ENCODE measurements at regions not wholly inside any gene's neighbourhood (a gene's known extent, or its start where the extent isn't known, plus 50 kb on each side); places are given as distances from the start of the nearest gene placed in this dataset.

DNA sequence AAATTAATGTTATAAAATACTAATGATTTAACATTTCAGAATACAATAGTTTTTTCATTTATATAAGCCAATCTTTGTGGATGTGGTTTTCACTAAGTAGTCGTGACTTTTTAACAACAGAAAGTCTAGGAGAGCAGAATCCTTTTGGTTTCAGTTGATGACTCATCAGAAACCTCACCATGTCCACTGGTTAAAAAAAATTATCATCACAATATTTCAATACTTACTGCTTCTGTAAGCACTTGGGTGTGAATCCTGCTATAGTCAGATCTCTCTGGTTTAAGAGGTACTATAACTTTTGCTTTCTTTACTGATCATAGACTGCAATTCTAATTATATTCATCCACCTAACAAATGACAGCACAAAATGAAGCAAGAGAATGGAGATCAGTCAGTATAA lies 77.2 kb downstream of the MRPS30 start:
- no peaks in the 10 kb centered on the region for H3K36me3 ChIP-seq (ENCODE audit: control insufficient read depth in 4 of 4, insufficient read depth in 4 of 4, low read length in 3 of 4)
- ChIA-PET POLR2A (no interaction called here), CTCF (no interaction called here)
- peak in 1 of 3 donors; percentile 5 for DNase-seq
- H3K4me3 ChIP-seq (ENCODE audit: control insufficient read depth in 1 of 7, extremely low read depth in 1 of 7, insufficient read depth in 4 of 7, low read depth in 2 of 7, low read length in 6 of 7): no peak overlapping the region
- H3K27ac ChIP-seq (ENCODE audit: insufficient read depth in 1 of 2, low read depth in 1 of 2, low read length in 2 of 2, poor library complexity in 1 of 2, severe bottlenecking in 2 of 2): no peak overlapping the region
- H3K4me1 ChIP-seq (ENCODE audit: control extremely low read depth in 1 of 4, control insufficient read depth in 4 of 4, insufficient read depth in 4 of 4, low read length in 3 of 4): no peaks in the 10 kb centered on the region
- H3K27me3 ChIP-seq (replicated peaks in 2 of 5; ENCODE audit: control insufficient read depth in 4 of 5, insufficient read depth in 5 of 5, low read length in 4 of 5): no peaks in the 10 kb centered on the region
- WGBS (ENCODE audit: insufficient coverage): no CpG with 5 or more reads among the region's 1 CpG
- peaks cover 0 to 2% (median 0%) of the 10 kb centered on the region in 5 experiments for H3K9me3 ChIP-seq (ENCODE audit: control extremely low read depth in 1 of 5, control insufficient read depth in 4 of 5, insufficient read depth in 2 of 5, low read depth in 1 of 5, low read length in 4 of 5)

DNA sequence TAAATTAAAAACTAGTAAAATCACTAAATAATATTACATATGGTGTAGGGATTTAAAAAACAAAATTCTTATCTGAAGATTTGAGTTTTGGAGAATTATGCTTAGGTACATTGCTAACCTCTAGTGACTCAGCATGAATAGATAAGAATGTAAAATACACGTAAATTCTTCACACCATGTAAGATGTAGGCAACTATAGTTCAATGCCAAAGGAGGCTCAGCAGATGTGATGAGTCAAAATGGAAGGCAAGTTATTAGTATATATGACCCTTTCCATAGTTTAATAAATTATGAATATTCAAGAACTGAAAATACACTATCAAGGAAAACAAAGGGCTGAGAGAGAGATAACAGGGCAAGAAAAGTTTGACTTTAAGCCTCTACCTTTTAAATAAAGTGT lies 79.0 kb downstream of the MRPS30 start:
- ChIA-PET CTCF (no interaction called here), POLR2A (no interaction called here)
- WGBS (ENCODE audit: insufficient coverage): no CpG with 5 or more reads among the region's 1 CpG

DNA sequence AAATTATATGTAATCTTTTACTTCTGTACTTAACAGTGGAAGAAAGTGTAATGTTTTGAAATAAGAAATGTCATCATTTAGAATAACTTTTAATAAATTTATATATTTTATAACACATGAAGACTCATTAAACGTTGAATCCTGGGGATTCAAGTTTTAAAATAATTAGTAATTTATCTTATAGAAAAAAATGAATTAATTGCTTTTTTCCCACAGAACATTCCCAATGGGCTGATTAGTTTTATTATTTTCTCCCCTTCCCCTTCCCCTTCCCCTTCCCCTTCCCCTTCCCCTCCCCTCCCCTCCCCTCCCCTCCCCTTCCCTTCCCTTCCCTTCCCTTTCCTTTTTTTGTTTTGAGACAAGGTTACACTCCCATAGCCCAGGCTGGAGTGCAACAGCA lies 79.7 kb downstream of the MRPS30 start:
- Histone ChIP-seq H3K36me3 (ENCODE audit: control insufficient read depth in 4 of 4, insufficient read depth in 4 of 4, low read length in 3 of 4) (no peaks in the 10 kb centered on the region), H3K4me3 (ENCODE audit: control insufficient read depth in 1 of 7, extremely low read depth in 1 of 7, insufficient read depth in 4 of 7, low read depth in 2 of 7, low read length in 6 of 7) (no peak overlapping the region), H3K9me3 (ENCODE audit: control extremely low read depth in 1 of 5, control insufficient read depth in 4 of 5, insufficient read depth in 2 of 5, low read depth in 1 of 5, low read length in 4 of 5) (peaks cover 0 to 2% (median 0%) of the 10 kb centered on the region in 5 experiments), H3K27me3 (replicated peaks in 2 of 5; ENCODE audit: control insufficient read depth in 4 of 5, insufficient read depth in 5 of 5, low read length in 4 of 5) (no peaks in the 10 kb centered on the region), H3K27ac (ENCODE audit: insufficient read depth in 1 of 2, low read depth in 1 of 2, low read length in 2 of 2, poor library complexity in 1 of 2, severe bottlenecking in 2 of 2) (no peak overlapping the region), H3K4me1 (ENCODE audit: control extremely low read depth in 1 of 4, control insufficient read depth in 4 of 4, insufficient read depth in 4 of 4, low read length in 3 of 4) (no peaks in the 10 kb centered on the region)
- ChIA-PET CTCF (no interaction called here), POLR2A (no interaction called here)
- WGBS (ENCODE audit: insufficient coverage): no CpG with 5 or more reads among the region's 1 CpG
- DNase-seq: no peak

More for the DNA sequence above, 79.0 kb downstream of the MRPS30 start:
- no peaks in the 10 kb centered on the region for H3K4me1 ChIP-seq (ENCODE audit: control extremely low read depth in 1 of 4, control insufficient read depth in 4 of 4, insufficient read depth in 4 of 4, low read length in 3 of 4)
- H3K36me3 ChIP-seq (ENCODE audit: control insufficient read depth in 4 of 4, insufficient read depth in 4 of 4, low read length in 3 of 4): no peaks in the 10 kb centered on the region
- peaks cover 0 to 2% (median 0%) of the 10 kb centered on the region in 5 experiments for H3K9me3 ChIP-seq (ENCODE audit: control extremely low read depth in 1 of 5, control insufficient read depth in 4 of 5, insufficient read depth in 2 of 5, low read depth in 1 of 5, low read length in 4 of 5)
- no peak overlapping the region for H3K27ac ChIP-seq (ENCODE audit: insufficient read depth in 1 of 2, low read depth in 1 of 2, low read length in 2 of 2, poor library complexity in 1 of 2, severe bottlenecking in 2 of 2)
- no peak for DNase-seq
- no peak overlapping the region for H3K4me3 ChIP-seq (ENCODE audit: control insufficient read depth in 1 of 7, extremely low read depth in 1 of 7, insufficient read depth in 4 of 7, low read depth in 2 of 7, low read length in 6 of 7)
- no peaks in the 10 kb centered on the region for H3K27me3 ChIP-seq (replicated peaks in 2 of 5; ENCODE audit: control insufficient read depth in 4 of 5, insufficient read depth in 5 of 5, low read length in 4 of 5)

DNA sequence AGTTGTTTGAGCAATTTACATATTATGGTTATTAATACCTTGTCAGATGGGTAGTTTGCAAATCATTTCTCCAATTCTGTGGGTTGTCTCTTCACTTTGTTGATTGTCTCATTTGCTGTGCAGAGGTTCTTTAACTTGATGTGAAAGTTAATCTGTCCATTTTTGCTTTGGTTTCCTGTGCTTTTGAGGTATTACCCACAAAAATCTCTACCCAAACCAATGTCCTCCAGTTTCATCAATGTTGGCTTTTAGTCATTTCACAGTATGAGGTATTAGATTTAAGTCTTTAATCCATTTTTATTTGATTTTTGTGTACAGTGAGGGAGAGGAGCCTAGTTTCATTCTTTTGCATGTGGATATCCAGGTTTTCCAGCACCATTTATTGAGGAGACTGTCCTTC lies 82.4 kb downstream of the MRPS30 start:
- no peak for DNase-seq
- Histone ChIP-seq H3K4me1 (ENCODE audit: control extremely low read depth in 1 of 4, control insufficient read depth in 4 of 4, insufficient read depth in 4 of 4, low read length in 3 of 4) (no peaks in the 10 kb centered on the region), H3K4me3 (ENCODE audit: control insufficient read depth in 1 of 7, extremely low read depth in 1 of 7, insufficient read depth in 4 of 7, low read depth in 2 of 7, low read length in 6 of 7) (no peak overlapping the region), H3K9me3 (ENCODE audit: control extremely low read depth in 1 of 5, control insufficient read depth in 4 of 5, insufficient read depth in 2 of 5, low read depth in 1 of 5, low read length in 4 of 5) (no peaks in the 10 kb centered on the region), H3K27me3 (replicated peaks in 2 of 5; ENCODE audit: control insufficient read depth in 4 of 5, insufficient read depth in 5 of 5, low read length in 4 of 5) (no peaks in the 10 kb centered on the region), H3K27ac (ENCODE audit: insufficient read depth in 1 of 2, low read depth in 1 of 2, low read length in 2 of 2, poor library complexity in 1 of 2, severe bottlenecking in 2 of 2) (no peak overlapping the region), H3K36me3 (ENCODE audit: control insufficient read depth in 4 of 4, insufficient read depth in 4 of 4, low read length in 3 of 4) (no peaks in the 10 kb centered on the region)
- ChIA-PET POLR2A (no interaction called here), CTCF (no interaction called here)

DNA sequence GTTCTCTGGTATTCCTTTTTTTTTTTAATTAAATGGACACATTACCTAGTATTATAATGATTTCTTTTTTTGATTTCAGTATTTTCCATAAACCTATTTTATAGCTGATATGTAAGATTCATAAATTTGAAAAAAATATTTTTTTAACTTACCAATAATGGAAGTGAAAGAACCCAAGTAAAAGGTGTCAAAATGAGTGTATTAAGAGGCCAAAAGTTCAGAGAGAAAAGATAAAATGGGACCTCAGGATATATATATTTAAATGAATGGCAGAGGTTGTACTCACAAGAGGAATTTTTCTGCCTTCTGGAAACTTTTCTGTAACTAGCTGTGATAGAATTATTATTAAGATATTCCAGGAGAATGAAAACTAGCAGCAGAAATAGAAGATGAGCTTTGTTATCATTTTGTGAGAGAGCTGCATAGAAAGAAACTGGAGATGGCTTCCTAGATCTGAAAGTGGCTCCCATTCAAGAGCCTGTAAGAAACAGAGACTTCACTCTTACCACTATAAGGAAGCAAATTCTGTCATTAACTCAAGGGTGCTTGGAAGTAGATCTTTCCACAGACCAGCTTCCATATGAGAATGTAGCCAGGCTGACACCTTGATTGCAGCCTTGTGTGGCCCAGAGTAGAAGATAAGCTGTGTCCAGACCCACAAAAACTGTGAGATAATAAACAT lies 91.7 kb downstream of the MRPS30 start:
- ChIA-PET POLR2A (no interaction called here), CTCF (no interaction called here)
- DNase-seq: no peak

DNA sequence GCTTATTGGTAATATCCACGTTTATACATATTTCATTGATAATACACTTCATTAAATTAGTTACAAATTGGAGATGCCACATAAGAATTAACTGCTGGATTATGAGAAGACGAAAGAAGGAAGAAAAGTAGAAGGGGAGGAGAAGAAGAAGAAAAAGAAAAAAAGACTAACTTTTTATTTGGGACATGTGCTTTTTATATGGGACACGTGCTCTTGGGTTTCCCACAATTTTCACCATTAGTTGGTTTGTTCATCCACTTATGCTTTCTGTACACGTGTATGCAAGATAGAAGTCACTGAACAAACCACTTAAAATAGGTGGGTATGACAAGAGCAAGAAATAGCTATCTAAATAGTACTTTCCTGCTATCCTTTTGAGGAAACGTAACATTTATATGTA lies 98.6 kb downstream of the MRPS30 start:
- ChIA-PET CTCF (no interaction called here), POLR2A (no interaction called here)
- Histone ChIP-seq H3K36me3 (ENCODE audit: control insufficient read depth in 4 of 4, insufficient read depth in 4 of 4, low read length in 3 of 4) (no peaks in the 10 kb centered on the region), H3K9me3 (ENCODE audit: control extremely low read depth in 1 of 5, control insufficient read depth in 4 of 5, insufficient read depth in 2 of 5, low read depth in 1 of 5, low read length in 4 of 5) (no peaks in the 10 kb centered on the region), H3K4me1 (ENCODE audit: control extremely low read depth in 1 of 4, control insufficient read depth in 4 of 4, insufficient read depth in 4 of 4, low read length in 3 of 4) (no peaks in the 10 kb centered on the region), H3K27ac (ENCODE audit: insufficient read depth in 1 of 2, low read depth in 1 of 2, low read length in 2 of 2, poor library complexity in 1 of 2, severe bottlenecking in 2 of 2) (no peak overlapping the region), H3K27me3 (replicated peaks in 2 of 5; ENCODE audit: control insufficient read depth in 4 of 5, insufficient read depth in 5 of 5, low read length in 4 of 5) (no peaks in the 10 kb centered on the region), H3K4me3 (ENCODE audit: control insufficient read depth in 1 of 7, extremely low read depth in 1 of 7, insufficient read depth in 4 of 7, low read depth in 2 of 7, low read length in 6 of 7) (no peak overlapping the region)
- WGBS (ENCODE audit: insufficient coverage): 100% methylated on average over 2 of the region's 5 CpGs
- DNase-seq: no peak

More for the DNA sequence above, 91.7 kb downstream of the MRPS30 start:
- no peak overlapping the region for H3K27ac ChIP-seq (ENCODE audit: insufficient read depth in 1 of 2, low read depth in 1 of 2, low read length in 2 of 2, poor library complexity in 1 of 2, severe bottlenecking in 2 of 2)
- H3K4me1 ChIP-seq (ENCODE audit: control extremely low read depth in 1 of 4, control insufficient read depth in 4 of 4, insufficient read depth in 4 of 4, low read length in 3 of 4): no peaks in the 10 kb centered on the region
- H3K36me3 ChIP-seq (ENCODE audit: control insufficient read depth in 4 of 4, insufficient read depth in 4 of 4, low read length in 3 of 4): no peaks in the 10 kb centered on the region
- H3K9me3 ChIP-seq (ENCODE audit: control extremely low read depth in 1 of 5, control insufficient read depth in 4 of 5, insufficient read depth in 2 of 5, low read depth in 1 of 5, low read length in 4 of 5): no peaks in the 10 kb centered on the region
- no peak overlapping the region for H3K4me3 ChIP-seq (ENCODE audit: control insufficient read depth in 1 of 7, extremely low read depth in 1 of 7, insufficient read depth in 4 of 7, low read depth in 2 of 7, low read length in 6 of 7)
- no peaks in the 10 kb centered on the region for H3K27me3 ChIP-seq (replicated peaks in 2 of 5; ENCODE audit: control insufficient read depth in 4 of 5, insufficient read depth in 5 of 5, low read length in 4 of 5)

DNA sequence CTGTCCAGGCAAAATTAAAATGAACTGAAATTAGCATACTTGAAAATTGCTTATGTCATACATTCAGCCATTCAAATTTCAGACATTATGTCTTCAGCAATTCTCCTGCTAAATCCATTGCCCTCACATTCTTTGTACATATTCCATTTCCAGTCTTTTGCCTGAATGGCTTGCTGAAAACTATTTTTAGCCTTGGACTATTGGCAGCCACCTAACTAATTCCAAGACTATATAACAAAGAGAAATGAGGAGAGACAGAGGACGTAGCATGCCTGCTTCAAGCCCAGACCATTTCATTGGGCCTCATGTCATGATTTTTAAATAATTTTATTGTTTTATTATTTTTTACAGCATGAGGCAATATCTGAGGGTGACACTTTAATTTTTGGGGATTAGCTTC lies 100.3 kb downstream of the MRPS30 start:
- POLR2A ChIA-PET: no interaction called here
- H3K27ac ChIP-seq (ENCODE audit: insufficient read depth in 1 of 2, low read depth in 1 of 2, low read length in 2 of 2, poor library complexity in 1 of 2, severe bottlenecking in 2 of 2): no peak overlapping the region
- no peak overlapping the region for H3K4me3 ChIP-seq (ENCODE audit: control insufficient read depth in 1 of 7, extremely low read depth in 1 of 7, insufficient read depth in 4 of 7, low read depth in 2 of 7, low read length in 6 of 7)
- H3K27me3 ChIP-seq (replicated peaks in 2 of 5; ENCODE audit: control insufficient read depth in 4 of 5, insufficient read depth in 5 of 5, low read length in 4 of 5): no peaks in the 10 kb centered on the region
- H3K9me3 ChIP-seq (ENCODE audit: control extremely low read depth in 1 of 5, control insufficient read depth in 4 of 5, insufficient read depth in 2 of 5, low read depth in 1 of 5, low read length in 4 of 5): no peaks in the 10 kb centered on the region
- CTCF ChIA-PET: no interaction called here
- H3K4me1 ChIP-seq (ENCODE audit: control extremely low read depth in 1 of 4, control insufficient read depth in 4 of 4, insufficient read depth in 4 of 4, low read length in 3 of 4): no peaks in the 10 kb centered on the region
- no peaks in the 10 kb centered on the region for H3K36me3 ChIP-seq (ENCODE audit: control insufficient read depth in 4 of 4, insufficient read depth in 4 of 4, low read length in 3 of 4)
- DNase-seq: no peak
- no CpG with 5 or more reads among the region's 1 CpG for WGBS (ENCODE audit: insufficient coverage)
